IPS DF 6.9 (cell line): ENCODE measurements at regions not wholly inside any gene's neighbourhood (a gene's known extent, or its start where the extent isn't known, plus 50 kb on each side); places are given as distances from the start of the nearest gene placed in this dataset.

ENCODE experiments used
- DNase-seq: peaks from one replicate; pipeline ENCODE4 v3.0.0-alpha.2; 2013; ENCODE audit warnings: low read depth, low spot score
- H3K27ac ChIP-seq: one replicate; pipeline ENCODE4 v1.5.1; 2013; ENCODE audit warnings: low read length, control low read depth
- H3K27me3 ChIP-seq: 2 replicates; pipeline ENCODE4 v1.6.1; 2013; ENCODE audit warnings: mild to moderate bottlenecking, low read length; ENCODE audit not compliant: control insufficient read depth, insufficient read depth
- H3K36me3 ChIP-seq: 2 replicates; pipeline ENCODE4 v1.6.1; 2013; ENCODE audit warnings: low read length; ENCODE audit not compliant: control insufficient read depth, insufficient read depth
- H3K4me1 ChIP-seq: 2 replicates; pipeline ENCODE4 v1.6.1; 2013; ENCODE audit warnings: low read length; ENCODE audit not compliant: control insufficient read depth, insufficient read depth
- H3K4me3 ChIP-seq: 2 replicates; pipeline ENCODE4 v1.5.1; 2013; ENCODE audit warnings: mild to moderate bottlenecking, low read length
- H3K9me3 ChIP-seq: 2 replicates; pipeline ENCODE4 v1.6.1; 2013; ENCODE audit warnings: low read length, inconsistent platforms; ENCODE audit not compliant: control insufficient read depth, insufficient read depth
- WGBS: extraction: QIAGEN DNeasy Blood & Tissue Kit; methylation state at CpG from one replicate; pipeline ENCODE4 v1.1.7; 2013; ENCODE audit warnings: mixed read lengths, missing lambda C conversion rate; ENCODE audit not compliant: insufficient read length, insufficient coverage; 5-methylcytosine and 5-hydroxymethylcytosine counted together

DNA sequence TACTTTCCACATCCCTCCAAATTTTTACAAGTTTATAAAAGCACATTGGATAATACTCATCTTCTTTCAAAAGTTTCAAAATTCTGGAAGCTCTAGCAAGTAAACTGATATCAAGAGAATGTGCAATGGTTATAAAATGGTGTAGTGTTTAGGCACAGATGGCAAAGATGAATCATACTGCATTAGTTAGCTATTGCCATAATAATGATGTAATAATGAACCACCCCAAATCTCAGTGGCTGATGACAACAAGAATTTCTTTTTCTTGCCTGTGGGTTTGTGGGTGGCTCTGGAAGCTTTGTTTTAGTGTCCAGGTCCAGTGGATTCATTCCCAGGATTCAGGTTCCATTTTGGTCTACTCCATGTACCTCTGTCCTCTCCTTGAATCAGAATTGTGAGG lies 319.0 kb downstream of the BRINP1 start:
- DNase-seq: no peak
- Histone ChIP-seq H3K4me3 (no peak overlapping the region), H3K4me1 (no peaks in the 10 kb centered on the region; the same call in 1 of the 2 replicates), H3K9me3 (no peaks in the 10 kb centered on the region), H3K36me3 (no peaks in the 10 kb centered on the region), H3K27me3 (no peaks in the 10 kb centered on the region), H3K27ac (no peak overlapping the region)

DNA sequence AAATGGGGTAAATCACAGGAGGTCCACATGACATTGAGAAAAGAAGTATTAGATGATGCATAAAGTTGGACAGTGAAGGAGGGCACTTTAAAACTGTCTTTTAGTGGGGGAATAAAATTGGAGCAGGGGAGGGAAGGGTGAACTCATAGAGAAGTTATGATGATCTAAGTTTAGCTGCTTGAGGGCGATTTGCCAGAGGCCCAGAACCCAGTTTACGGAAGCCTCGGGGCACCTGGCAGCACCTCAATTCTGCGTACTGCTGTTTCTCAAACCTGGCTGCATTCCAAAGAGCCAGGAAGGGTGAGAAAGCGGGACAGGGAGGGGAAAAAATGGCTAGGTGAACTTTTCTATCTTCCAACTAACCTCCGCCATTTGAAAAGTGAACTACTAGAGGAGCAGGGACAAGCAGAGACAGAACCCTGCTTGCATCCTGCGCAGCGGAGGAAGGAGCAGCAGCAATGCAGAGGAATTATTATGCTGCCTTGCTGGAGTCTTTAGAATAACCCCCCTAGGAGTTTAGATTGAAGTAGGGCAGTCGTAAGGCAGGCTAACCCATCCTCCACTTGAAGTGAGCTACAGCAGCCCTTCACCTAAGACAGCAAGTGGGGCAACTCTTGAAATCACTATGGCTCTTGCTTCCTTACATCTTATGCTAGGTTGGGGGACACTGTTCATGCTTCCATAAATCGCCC lies 316.8 kb downstream of the BRINP1 start:
- no peak for DNase-seq
- no CpG with 5 or more reads among the region's 10 CpGs for WGBS
- no peaks in the 10 kb centered on the region for H3K27me3 ChIP-seq
- H3K36me3 ChIP-seq: no peaks in the 10 kb centered on the region
- H3K4me1 ChIP-seq: no peaks in the 10 kb centered on the region; the same call in 1 of the 2 replicates
- no peak overlapping the region for H3K4me3 ChIP-seq
- no peaks in the 10 kb centered on the region for H3K9me3 ChIP-seq
- H3K27ac ChIP-seq: no peak overlapping the region

DNA sequence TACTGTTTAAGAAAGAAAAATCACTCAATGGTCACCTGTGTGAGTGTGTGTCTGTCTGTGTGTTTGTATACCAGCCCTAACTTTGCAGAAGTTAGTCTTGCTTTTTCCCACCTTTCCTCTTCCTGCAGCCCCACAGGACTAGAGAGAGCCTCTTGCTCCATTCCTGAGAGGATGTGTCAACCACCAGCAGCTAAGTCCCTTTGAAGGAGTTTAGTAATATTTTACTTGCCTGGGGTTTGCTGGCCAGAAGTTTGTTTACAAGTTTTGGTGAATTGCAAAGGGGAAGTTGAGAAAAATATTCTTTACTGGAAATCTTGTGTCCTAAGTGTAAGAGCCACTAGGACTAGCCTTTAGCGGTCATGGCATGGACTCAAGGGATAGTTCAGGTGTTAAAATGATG lies 316.2 kb downstream of the BRINP1 start:
- Histone ChIP-seq H3K27me3 (no peaks in the 10 kb centered on the region), H3K36me3 (no peaks in the 10 kb centered on the region), H3K4me1 (no peaks in the 10 kb centered on the region; the same call in 1 of the 2 replicates), H3K4me3 (no peak overlapping the region), H3K9me3 (no peaks in the 10 kb centered on the region), H3K27ac (no peak overlapping the region)
- no peak for DNase-seq
- no CpG with 5 or more reads among the region's 1 CpG for WGBS

DNA sequence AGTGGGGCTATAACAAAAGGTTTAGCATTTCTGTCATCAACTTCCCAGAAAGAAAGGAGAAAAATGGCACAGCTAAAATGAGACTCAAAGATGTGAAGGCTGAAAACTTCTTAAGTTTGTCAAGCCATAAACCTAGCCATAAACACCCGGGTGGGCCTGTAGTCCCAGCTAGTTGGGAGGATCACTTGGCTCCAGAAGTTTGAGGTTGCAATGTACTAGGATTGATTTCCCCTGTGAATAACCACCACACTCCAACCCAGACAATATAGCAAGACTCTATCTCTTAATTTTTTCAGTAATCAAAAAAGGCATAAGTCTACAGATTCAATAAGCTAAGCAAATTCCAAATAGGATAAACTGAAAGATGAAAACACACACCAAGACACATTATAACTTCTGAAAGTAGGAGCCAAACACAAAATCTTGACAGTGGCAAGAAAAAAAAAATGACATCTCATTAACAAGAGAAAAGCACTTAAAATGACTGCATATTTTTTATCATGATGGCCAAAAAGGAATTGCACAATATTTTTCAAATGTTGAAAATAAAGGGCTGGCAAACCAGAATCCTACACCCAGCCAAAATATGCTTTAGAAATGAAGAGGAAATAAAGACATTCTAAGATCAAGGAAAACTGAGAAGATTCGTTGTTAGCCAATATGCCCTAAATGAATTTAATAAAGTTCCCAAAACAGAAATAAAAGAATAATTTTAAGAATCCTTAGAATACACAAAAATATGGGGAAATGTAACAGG lies 308.4 kb downstream of the BRINP1 start:
- Histone ChIP-seq H3K27ac (no peak overlapping the region), H3K4me1 (no peaks in the 10 kb centered on the region), H3K9me3 (no peaks in the 10 kb centered on the region), H3K27me3 (no peaks in the 10 kb centered on the region), H3K4me3 (no peak overlapping the region), H3K36me3 (no peaks in the 10 kb centered on the region)
- DNase-seq: no peak
- no CpG with 5 or more reads among the region's 2 CpGs for WGBS

DNA sequence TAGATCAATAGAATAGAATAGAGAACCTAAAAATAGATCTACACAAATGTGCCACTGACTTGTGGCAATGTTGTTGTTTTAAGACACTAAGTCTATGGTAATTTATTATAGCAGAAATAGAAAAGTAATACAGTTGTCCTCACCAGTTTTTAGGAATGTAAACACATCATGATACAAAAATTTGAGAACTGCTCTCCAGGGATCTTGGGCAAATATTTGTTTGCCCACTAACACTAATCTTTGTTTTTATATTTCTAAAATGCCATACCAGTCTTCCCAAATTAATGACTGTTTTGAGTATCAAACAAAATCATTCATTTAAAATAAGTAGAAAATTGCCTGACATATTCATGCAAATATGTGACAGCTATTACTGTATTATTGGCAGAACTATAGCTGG lies 297.6 kb downstream of the BRINP1 start:
- Histone ChIP-seq H3K4me3 (no peak overlapping the region), H3K36me3 (no peaks in the 10 kb centered on the region), H3K9me3 (no peaks in the 10 kb centered on the region), H3K4me1 (peaks cover 2% of the 10 kb centered on the region; the same call in 1 of the 2 replicates), H3K27me3 (no peaks in the 10 kb centered on the region), H3K27ac (no peak overlapping the region)
- no peak for DNase-seq

DNA sequence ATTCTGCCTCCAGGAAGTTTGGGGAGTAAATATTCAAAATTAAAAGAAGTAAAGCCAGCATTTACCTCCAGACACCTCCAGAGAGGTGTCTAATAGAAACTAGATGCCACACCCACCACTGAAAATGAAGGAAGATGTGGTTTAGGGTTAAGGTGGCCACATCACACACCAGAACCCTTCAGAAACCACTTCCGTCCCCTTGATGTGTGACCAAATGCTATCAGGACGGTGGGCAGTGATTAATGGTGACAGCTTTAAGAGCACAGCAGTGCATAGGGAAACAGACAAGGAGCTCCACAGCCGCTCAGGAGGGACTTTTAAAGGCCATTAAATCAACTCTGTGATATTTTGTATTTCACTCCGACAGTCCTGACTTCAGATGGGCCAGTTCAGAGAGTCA lies 295.2 kb downstream of the BRINP1 start:
- H3K9me3 ChIP-seq: no peaks in the 10 kb centered on the region
- H3K4me3 ChIP-seq: no peak overlapping the region
- no peaks in the 10 kb centered on the region for H3K36me3 ChIP-seq
- H3K27ac ChIP-seq: no peak overlapping the region
- H3K4me1 ChIP-seq: peaks cover 3% of the 10 kb centered on the region; the same call in 1 of the 2 replicates
- no peaks in the 10 kb centered on the region for H3K27me3 ChIP-seq
- no CpG with 5 or more reads among the region's 4 CpGs for WGBS
- no peak for DNase-seq

DNA sequence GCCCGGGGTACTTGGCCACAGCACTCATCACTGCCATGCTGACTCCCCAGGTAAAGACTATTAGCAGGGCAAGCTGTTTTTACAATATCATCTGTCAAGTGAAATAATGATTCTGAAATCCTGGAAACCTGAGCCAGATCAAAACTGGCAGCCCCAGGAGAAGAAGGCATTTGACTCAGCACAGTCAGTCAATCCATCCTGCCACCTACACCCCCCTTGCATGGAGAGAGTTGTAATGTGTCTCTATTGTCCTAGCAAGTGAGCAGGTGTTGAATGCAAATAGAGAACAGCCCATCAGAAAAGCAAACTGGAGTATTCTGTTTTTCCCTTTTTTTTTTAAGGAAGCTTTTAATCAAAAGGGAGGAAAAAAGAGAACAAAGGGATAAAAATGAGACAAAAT lies 291.2 kb downstream of the BRINP1 start:
- Histone ChIP-seq H3K27me3 (no peaks in the 10 kb centered on the region), H3K36me3 (no peaks in the 10 kb centered on the region), H3K4me3 (no peak overlapping the region), H3K27ac (no peak overlapping the region), H3K9me3 (no peaks in the 10 kb centered on the region), H3K4me1 (peaks cover 3% of the 10 kb centered on the region; the same call in 1 of the 2 replicates)
- no peak for DNase-seq
- WGBS: no CpG with 5 or more reads among the region's 1 CpG

DNA sequence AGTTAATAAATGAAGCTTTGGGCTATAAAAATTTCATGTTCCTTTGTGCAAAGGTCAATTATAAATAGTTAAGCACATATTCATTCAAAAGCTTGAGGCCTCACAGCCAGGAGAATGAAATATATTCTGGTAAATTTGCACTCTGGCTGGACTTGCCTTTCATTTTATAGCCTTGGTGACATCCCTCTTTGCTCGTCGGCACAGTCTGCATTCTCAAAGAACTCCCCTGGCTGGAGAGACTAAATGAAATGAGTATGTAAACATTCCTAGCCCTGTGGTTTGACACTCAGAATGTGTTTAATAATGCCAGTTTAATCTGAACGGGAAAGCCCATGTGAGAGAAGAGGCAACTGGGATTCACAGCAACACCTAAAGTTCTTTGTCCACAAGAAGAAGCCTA lies 285.6 kb downstream of the BRINP1 start:
- no peaks in the 10 kb centered on the region for H3K36me3 ChIP-seq
- no CpG with 5 or more reads among the region's 3 CpGs for WGBS
- H3K4me1 ChIP-seq: peaks cover 5% of the 10 kb centered on the region; the same call in 1 of the 2 replicates
- no peaks in the 10 kb centered on the region for H3K27me3 ChIP-seq
- no peak for DNase-seq
- no peak overlapping the region for H3K27ac ChIP-seq
- H3K4me3 ChIP-seq: no peak overlapping the region
- no peaks in the 10 kb centered on the region for H3K9me3 ChIP-seq

DNA sequence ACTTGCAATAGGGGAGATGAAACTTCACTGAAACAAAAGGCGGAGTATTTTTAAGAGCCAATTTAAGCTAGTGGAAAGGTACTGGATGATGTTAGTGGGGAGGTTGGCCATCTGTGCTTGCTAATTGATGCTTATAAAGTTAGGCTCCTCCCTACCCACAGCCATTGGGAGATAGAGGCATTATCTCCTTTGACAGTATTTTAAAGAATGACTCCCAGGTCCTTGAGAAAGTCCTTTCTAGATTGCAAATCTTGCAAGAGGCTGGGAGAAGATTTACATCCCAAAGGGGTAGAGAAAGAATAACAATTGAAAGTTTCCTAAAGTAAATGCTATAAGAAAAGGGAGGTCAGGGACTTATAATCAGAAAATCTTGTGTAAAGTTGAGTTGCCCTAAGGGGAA lies 282.6 kb downstream of the BRINP1 start:
- H3K27ac ChIP-seq: no peak overlapping the region
- no peak for DNase-seq
- H3K9me3 ChIP-seq: no peaks in the 10 kb centered on the region

DNA sequence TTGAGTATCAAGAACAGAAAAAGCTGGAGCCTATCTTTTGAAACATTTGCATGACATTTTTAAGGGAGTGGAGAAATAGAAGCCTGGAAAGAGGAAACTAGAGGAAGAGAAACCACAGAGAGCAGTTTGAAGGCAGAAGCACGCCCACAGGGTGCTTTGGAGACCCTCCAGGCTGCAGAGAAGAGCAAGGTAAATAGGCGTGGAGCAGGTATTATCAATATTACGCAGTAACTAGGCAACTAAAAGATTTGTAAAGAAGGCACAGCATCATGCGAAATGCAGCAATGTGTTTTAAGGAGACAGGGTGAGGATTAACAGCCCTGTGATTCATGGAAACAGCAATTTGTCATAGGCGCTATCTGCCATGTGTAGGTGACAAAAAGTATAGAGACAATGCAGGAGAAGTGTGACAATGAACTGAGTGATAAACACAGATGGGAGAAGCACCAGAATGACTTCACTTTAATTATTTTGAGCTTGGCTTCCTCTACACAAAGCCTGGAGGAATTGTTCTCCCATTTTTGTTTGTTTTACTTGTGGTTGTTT lies 281.2 kb downstream of the BRINP1 start:
- WGBS: no CpG with 5 or more reads among the region's 5 CpGs
- peaks cover 5% of the 10 kb centered on the region; the same call in 1 of the 2 replicates for H3K4me1 ChIP-seq
- H3K9me3 ChIP-seq: no peaks in the 10 kb centered on the region
- no peaks in the 10 kb centered on the region for H3K27me3 ChIP-seq
- no peaks in the 10 kb centered on the region for H3K36me3 ChIP-seq
- no peak overlapping the region for H3K27ac ChIP-seq
- no peak for DNase-seq
- H3K4me3 ChIP-seq: no peak overlapping the region

More for the DNA sequence above, 282.6 kb downstream of the BRINP1 start:
- Histone ChIP-seq H3K4me1 (peaks cover 5% of the 10 kb centered on the region; the same call in 1 of the 2 replicates), H3K36me3 (no peaks in the 10 kb centered on the region), H3K4me3 (no peak overlapping the region), H3K27me3 (no peaks in the 10 kb centered on the region)
- no CpG with 5 or more reads among the region's 1 CpG for WGBS
